HG03558 (cell line): ENCODE measurements at regions not wholly inside any gene's neighbourhood (a gene's known extent, or its start where the extent isn't known, plus 50 kb on each side); places are given as distances from the start of the nearest gene placed in this dataset.
"Not testable (repeated sequence)": the region's sequence is repeated elsewhere in the genome, so short reads cannot be mapped to it uniquely, and the experiment has no call there.

Experiments
- ATAC-seq: cut with Tn5 transposase; IDR thresholded peaks from one replicate; pipeline ENCODE4 v1.9.1; 2021; ENCODE audit warnings: moderate number of reproducible peaks; ENCODE audit not compliant: unreplicated experiment; ENCODE audit errors: extremely low read depth

GRCh38 chr21:27033471-27033870 lies 66.6 kb upstream of the ADAMTS5 start:
- ATAC-seq = no peak

GRCh38 chr21:27026501-27026900 lies 59.6 kb upstream of the ADAMTS5 start:
- ATAC-seq = no peak

DNA sequence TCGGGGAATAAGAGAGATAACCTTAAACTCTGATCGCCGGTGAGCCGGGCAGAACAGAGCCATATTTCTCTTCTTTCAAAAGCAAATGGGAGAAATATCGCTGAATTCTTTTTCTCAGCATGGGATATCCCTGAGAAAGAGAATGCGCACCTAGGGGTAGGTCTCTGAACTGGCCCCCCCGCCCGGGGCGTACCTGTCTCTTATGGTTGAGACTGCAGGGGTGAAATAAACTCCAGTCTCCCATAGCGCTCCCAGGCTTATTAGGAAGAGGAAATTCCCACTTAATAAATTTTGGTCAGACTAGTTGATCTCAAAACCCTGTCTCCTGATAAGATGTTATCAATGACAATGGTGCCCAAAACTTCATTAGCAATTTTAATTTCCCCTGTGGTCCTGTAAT lies 58.8 kb upstream of the ADAMTS5 start:
- not testable (repeated sequence) for ATAC-seq

DNA sequence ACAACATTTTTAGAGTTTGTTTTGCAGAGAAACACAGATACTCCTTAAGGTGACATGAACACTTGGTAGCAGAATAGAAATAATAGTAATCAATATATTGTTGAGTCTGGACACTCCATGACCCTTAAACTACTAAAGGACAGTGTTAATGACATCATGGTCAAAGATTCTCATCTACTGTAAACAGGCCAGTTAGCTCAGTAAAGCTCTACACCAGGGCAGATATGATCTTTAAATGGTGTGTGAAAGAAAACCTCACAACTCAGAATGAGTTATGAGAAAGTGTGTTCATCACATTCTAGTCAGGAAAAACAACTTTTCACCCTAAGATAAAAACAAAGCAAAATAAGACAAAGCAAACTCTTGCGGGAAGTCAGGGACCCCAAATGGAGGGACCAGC lies 58.1 kb upstream of the ADAMTS5 start:
- ATAC-seq = no peak

- ATAC-seq = no peak
These were observed 57.4 kb upstream of the ADAMTS5 start for GRCh38 chr21:27024301-27024700.

DNA sequence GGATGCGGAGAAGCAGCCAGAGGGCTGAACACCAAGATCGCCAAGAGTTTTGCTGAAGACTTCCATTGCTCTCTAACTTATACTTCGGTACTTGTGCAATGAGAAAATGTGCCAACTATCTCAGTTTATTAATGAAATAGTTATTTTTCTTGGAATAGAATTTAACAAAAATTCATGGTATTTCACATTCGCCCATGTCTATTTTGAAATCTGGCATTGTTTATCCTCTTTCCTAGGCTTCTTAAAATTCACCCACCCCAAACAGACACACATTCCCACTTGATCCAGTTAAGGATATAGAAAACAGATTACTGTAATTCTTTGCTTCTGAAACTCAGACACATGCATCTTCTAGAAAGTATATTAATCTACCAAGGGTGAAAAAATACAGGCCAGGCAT lies 56.3 kb upstream of the ADAMTS5 start:
- no peak for ATAC-seq

GRCh38 chr21:27021801-27022200 lies 54.9 kb upstream of the ADAMTS5 start:
- ATAC-seq = no peak

DNA sequence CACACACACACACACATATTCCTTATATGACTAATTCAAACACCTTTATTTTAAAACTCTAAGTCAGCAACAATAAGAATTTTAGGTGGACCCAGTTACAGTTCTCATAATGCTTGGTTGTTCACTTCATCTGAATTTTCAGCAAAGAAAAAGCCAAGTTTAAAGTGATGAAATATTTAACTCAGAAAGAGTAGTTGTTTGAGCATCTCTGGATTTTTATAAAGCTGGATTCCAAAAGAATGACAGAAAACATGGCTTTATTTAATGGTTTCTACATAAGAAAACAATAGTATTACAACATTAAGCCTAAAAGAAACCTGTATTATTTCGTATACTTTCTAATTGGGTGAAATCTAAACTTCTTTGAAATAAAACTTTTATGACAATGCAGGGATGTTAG lies 54.2 kb upstream of the ADAMTS5 start:
- ATAC-seq = no peak

DNA sequence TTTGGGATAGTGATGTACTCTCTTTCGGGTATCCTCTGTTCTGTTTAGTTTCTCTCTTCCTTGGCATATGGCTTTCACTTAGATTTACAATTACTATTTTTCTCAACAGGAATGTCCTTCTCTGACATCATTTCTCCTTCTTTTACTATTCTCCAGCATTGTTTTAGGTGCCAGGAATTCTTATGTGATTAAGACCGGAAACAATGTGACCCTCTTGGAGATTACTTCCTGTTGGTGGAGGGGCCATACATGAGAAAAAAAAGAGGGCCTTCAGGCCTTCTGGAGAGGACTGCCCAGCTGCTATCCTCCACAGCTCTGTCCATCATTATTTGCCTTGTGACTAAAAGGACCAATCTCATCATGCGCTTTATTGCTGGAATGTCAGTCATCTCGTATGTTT lies 50.4 kb upstream of the ADAMTS5 start:
- no peak for ATAC-seq
